ENCODE measurements at regions not wholly inside any gene's neighbourhood (a gene's known extent, or its start where the extent isn't known, plus 50 kb on each side); places are given as distances from the start of the nearest gene placed in this dataset.

- no peak for DNase-seq (ENCODE audit: low spot score)
Observed at GRCh38 chr6:139508023-139508422, 133.6 kb upstream of the CITED2 start.

DNA sequence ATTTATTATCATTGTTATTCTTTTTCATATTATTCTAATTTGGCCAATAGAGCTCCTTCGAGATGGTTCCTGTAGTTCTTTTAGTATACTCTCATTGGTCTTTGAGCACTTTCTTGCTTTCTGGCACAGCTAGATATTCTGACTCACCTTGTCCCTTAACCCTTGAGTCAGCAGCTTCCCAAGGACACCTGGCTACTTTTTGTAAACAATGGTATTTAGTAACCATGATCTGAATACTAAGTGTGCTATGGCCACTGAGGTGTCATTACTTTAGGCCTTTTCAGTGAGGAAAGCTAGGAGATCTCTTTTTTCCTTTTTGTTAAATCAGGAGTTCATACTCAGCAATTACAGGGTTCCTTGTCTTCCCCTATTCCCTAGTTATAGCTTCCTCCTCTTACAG lies 126.5 kb upstream of the CITED2 start:
- no peak for DNase-seq (ENCODE audit: low spot score)

DNA sequence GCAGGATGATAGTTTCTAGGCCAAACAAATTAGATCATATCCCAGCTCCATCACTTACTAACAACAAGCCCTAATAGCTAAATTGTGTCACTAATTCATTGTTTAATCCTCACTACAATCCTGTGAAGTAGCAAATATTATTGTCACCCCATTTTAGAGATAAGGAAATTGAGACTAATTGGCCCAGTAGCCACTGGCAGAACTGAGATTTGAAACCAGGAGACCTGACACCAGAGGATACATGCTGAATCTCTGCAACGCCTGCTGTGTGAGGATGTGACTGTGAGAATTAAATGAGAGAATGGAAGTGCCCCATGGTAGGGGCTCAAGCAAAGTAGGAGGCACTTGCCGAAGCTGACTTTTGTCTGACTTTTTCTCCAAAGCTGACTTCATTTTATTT lies 124.3 kb upstream of the CITED2 start:
- DNase-seq (ENCODE audit: low spot score): no peak

DNA sequence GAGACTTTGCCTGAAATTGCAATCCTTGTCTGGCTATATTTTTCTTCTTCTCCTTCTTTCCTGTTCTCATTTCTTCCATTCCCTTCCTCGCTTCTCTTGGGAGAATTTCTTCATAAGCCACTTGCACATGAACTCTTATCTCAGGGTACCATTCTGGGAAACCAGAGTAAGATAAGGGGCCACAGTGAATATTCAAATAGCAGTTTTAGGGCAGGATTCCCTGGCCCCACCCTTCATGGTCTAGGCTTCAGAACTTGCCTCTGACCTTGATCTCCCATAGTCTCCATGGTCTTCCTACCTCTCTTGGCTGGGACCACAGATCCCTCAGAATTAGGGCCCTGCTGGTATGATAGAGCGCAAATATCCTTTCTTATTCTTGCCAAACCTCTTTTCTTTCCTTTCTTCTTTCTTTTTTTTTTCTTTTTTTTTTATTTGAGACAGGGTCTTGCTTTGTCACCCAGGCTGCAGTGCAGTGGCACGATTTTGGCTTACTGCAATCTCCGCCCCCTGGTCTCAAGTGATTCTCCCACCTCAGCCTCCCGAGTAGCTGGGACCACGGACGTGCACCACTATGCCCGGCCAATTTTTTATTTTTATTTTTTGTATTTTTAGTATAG lies 123.0 kb upstream of the CITED2 start:
- no peak for DNase-seq (ENCODE audit: low spot score)

GRCh38 chr6:139496654-139497344 lies 122.4 kb upstream of the CITED2 start:
- no peak for DNase-seq (ENCODE audit: low spot score)

DNA sequence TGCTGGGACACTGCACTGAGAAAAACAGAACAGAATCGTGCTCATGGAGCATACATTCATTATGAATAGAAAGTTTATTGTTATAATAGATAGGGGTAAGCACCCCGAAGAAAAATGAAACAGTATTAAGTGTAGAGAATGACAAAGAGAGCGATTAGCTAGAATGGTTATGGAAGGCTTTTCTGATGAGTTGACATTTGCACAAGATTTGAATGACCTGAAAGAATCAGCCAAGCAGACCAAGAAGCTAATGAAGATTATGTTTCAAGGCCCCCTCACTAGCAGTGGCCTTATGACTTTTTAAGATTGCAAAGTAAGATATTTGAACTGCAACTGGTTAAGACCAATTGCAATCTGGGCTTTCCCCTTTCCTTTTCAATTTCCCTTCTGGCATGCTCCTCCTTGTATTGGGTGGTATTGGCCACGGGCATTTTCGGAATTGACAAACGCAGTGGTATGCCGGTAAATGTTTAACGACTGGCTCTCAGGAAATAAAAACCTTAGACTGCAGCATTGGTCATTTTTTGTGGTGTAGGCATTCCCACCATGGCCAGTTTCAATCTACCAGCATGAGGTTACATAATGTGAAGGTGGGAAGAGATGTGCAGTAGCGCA lies 120.0 kb upstream of the CITED2 start:
- DNase-seq (ENCODE audit: low spot score): no peak

GRCh38 chr6:139490482-139490881 lies 116.0 kb upstream of the CITED2 start:
- peak; percentile 15 for DNase-seq (ENCODE audit: low spot score)

DNA sequence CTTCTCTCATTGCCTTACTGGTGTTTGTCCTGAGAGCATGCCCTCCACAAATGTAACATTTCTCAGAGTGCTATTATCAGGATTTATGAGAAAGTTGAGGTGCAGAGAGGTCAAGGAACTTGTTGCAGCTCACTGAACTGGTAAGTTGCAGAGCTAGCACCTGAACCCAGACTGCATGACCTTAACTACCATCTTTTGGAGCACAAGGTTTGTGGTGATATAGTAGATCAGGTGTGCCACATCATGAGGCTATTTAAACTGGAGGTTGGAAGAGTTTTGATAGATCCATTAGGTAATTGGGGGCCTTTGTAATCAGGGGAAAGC lies 112.0 kb upstream of the CITED2 start:
- no peak for DNase-seq (ENCODE audit: low spot score)

DNA sequence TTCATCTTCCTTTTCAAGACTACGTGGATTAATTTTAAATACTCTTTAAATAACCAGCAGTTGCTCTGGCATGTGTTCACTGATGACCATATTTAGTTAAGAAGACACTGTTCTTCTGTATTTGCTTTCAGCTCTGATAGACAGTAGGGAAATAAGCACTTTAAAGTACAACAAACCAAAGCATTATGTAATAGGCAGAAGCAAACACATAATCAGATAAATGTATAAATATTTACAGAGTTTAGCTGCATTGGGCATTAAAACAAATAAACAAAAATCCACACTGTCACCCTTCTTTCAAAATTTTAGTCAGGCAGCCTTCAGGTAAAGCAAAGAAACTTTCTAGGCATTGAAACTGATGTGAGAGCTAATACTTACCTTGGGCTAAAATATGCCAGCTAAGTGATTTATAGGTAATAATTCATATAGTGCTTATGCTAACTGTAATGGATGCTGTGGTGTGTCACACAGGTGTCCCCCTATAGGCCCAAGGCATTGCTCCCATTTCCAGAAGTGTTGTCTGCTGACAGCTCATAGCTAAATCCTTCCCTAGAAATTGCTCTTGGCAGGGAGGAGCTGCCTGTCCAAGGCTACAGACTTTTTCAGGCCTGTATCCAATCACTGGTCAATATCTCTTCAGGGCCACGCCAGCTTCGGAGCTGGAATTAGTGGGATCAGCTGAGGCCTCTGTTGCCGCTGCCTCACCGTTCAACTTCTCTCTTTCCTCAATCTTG lies 111.5 kb upstream of the CITED2 start:
- no peak for DNase-seq (ENCODE audit: low spot score)

DNA sequence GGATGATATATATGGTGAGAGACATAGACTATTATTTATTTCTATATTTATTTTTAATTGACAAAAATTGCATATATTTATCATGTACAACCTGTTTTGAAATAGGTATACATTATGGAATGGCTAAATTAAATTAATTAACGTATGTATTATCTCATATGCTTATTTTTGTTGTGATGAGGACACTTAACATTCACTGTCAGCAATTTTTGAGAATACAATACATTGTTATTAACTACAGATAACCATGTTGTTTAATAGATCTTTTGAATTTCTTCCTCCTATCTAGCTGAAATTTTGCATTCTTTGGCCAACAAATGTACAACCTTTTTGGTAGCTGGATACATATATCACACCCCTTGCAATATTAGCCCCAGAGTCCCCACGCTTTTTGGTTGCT lies 110.7 kb upstream of the CITED2 start:
- DNase-seq (ENCODE audit: low spot score): no peak

- no peak for DNase-seq (ENCODE audit: low spot score)
Observed at GRCh38 chr6:139483079-139483478, 108.6 kb upstream of the CITED2 start.

- DNase-seq (ENCODE audit: low spot score): no peak
Observed at GRCh38 chr6:139482287-139482686, 107.8 kb upstream of the CITED2 start.

DNA sequence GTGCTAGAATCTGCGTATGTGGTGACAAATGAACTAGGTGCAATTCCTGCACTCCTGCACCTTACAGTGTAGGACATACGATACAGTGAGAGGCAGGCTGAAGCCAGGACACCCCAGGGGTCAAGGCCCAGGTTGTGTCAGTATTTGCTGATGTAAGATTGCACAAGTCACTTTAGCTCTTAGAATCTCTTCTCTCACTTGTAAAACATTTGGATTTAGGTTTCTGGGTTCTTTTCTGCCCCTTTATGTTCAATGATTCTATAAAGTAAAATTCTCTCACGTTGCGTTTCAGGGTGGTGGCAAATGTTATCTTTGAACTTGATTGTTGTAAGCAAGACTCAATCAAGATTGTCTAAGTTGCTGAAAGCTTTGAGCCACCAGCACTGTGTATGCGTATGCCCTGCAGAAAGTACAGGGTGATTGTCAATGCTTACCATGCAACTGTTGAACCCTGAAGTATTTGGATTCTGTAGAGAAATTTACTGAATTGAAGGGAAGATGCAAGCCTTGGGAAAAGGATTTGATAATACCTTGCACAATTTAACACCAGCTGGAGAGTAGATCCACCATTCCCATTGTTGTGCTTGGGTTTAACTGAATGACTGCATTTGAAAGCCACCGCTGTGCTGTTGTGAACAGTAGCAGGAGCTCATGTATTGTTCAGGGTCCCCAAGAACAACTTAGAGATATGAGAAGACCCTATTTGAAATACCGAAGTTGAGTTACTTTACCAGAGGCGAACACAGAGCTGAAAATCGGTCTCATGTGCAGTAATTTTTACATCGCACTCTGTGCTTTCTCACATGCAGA lies 106.1 kb upstream of the CITED2 start:
- no peak for DNase-seq (ENCODE audit: low spot score)

DNA sequence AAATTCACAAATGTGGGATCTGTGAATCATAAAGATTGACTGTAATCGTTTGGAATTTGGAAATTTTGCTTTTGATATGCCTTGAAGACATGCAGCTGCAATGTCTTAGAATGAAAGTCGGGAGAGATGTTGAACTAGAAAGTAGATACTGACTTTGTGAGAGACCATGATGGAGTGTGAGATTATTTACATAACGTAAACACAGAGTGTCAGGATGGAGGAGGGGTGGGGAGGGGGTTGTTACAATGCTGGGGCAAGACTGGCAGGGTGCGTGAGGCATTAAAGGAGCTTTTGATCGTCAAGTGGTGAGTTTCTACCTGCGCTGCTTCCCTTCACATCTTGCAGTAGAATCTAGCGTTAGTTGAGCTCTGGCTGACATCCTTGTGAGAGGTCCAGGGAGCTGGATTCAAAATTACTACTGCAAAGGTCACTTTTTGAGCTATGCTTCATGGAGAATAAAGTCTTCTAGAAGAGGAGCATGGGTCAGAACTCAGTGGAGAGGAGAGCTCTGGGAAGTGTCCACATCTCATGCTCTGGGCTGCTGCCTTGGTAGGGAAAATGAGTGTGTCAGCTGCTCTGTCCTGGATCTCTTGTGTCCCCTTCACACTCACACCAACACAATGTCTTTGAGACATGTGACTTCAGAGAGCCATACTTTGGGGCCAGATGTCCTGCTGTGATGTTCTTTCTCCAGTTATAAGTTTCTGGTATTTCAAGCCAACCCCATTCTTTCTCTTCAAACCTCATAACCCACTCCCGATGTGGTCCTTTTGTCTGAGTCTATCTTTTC lies 105.2 kb upstream of the CITED2 start:
- DNase-seq (ENCODE audit: low spot score): no peak

DNA sequence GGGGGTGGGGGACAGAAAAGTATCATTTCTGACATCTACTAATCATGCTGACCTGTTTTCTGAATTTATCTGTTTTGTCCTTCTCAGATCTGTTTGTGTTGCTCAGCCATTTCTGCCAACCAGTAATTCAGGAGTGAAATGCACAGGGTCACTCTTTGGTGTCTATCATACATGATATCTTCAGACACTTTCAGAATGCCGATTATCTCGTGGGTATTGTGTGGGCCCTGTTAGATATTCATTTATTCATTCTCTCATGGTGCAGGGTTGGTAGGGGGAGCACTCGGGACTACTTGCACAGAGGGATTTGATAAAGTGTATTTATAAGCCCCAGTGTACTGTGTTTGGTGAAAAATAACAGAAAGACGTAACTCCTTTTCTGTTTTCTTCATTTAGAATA lies 101.2 kb upstream of the CITED2 start:
- DNase-seq (ENCODE audit: low spot score): no peak

GRCh38 chr6:139475241-139475640 lies 100.8 kb upstream of the CITED2 start:
- no peak for DNase-seq (ENCODE audit: low spot score)

- peak; percentile 12 for DNase-seq (ENCODE audit: low spot score)
Observed at GRCh38 chr6:139474145-139475108, 100.0 kb upstream of the CITED2 start.

GRCh38 chr6:139473731-139474130 lies 99.3 kb upstream of the CITED2 start:
- no peak for DNase-seq (ENCODE audit: low spot score)

- DNase-seq (ENCODE audit: low spot score): no peak
Observed at GRCh38 chr6:139473231-139473701, 98.8 kb upstream of the CITED2 start.

- no peak for DNase-seq (ENCODE audit: low spot score)
Observed at GRCh38 chr6:139472351-139473015, 98.0 kb upstream of the CITED2 start.
